Left cardiac atrium (tissue), 4 donors: ENCODE measurements at regions not wholly inside any gene's neighbourhood (a gene's known extent, or its start where the extent isn't known, plus 50 kb on each side); places are given as distances from the start of the nearest gene placed in this dataset.

Experiments
- ATAC-seq, 2 donors: fragments of 200-7000 bp; cut with Tn5 transposase; one replicate each; pipeline ENCODE4 v1.9.1; 2020; ENCODE audit warnings: mild to moderate bottlenecking in 2 of 2, moderate library complexity in 2 of 2
- DNase-seq: peaks from one replicate; pipeline ENCODE4 v3.0.0-alpha.2; 2020
- intact Hi-C, 2 donors: fragments of 100-400 bp; cut with DNase I; formaldehyde crosslinking; loops; one replicate each; pipeline versions ENCODE4 v1.14.1 to v1.15.1; 2022 to 2023
- donor health status: DM: no; HTN: yes; CAD: no.
- donor health status: DM: no; HTN: yes; CAD: no; lungs with severe emphysema.
- donor health status: DM: yes; HTN: yes; CAD: no.
- donor health status: Dilated cardiomyopathy.

DNA sequence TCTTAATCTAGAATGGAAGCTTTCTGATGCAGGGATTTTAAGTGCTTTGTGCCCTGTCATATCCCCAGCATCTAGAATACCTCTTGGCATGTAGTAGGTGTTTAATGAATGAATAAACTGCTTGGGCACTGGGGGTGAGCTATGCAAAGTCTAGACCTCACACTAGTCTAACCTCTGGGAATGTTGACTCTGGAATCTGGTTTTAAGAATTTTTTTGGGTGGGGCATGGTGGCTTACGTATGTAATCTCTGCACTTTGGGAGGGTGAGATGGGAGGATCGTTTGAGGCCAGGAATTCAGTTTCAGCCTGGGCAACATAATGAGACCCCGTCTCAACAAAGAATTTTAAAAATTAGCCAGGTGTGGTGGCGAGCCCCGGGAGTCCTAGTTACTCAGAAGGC is 146.3 kb upstream of the RGMA start:
- DNase-seq (no peak), ATAC-seq (no peak)
- intact Hi-C loops: no loop called here

DNA sequence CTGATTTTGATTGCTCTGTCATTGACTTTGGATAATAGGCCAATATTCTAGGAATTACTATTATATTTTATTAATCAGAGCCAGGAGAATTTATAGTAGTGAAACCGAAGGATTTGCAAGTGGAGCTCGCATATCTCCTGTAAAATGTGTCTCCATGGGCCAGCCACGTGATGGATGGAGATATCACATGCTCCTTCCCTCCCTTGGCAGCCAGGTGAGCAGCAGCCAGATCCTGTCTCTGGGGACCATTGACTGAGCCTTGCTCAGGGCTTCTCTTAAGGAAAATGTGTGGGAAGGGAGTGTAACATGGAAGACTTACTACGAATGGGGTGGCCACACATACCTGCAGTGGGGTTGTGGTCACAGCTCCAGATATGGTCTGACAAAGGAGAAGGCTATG is 144.7 kb upstream of the RGMA start:
- no peak for DNase-seq
- ATAC-seq: no peak
- intact Hi-C loops: no loop called here

DNA sequence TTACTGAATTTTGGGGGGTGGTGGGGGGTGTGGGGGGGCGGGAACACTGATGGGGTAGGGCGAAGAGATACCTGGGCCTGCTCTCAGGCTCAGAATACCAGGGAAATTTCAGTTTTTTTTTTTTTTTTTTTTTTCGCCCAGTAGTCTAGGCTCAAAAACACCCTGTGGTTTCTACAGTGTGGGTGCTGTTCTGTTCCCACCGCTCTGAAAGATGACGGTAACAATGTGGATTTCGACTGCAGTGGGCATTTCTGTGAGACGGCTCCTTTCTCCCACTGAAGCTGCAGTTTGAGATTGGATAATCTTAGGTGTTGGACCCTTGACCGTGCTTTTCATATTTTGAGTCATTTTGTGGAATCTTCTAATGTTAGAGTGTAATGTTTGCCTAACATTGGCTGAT is 143.8 kb upstream of the RGMA start:
- intact Hi-C loops: no loop called here
- no peak for ATAC-seq
- DNase-seq: no peak

DNA sequence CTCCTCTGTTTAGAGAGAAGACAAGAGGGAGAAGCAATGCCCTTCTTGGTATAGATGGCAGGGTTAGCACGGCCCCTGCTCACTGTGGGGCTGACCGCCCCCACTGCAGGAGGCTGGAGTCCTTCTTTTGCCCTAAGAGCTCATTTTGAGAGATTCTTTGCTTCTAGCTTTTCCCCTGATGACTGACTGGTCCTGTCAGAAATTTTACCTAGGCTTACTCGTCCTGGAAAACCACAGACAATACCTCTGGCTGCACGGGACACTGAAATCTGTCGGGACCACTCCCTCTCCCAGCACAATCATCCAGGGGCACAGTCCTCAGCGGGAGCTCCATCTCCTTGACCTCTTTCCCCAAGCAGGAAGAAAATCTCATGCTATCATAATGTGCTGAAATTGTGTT is 143.0 kb upstream of the RGMA start:
- no peak for ATAC-seq
- intact Hi-C loops: no loop called here
- DNase-seq: no peak

DNA sequence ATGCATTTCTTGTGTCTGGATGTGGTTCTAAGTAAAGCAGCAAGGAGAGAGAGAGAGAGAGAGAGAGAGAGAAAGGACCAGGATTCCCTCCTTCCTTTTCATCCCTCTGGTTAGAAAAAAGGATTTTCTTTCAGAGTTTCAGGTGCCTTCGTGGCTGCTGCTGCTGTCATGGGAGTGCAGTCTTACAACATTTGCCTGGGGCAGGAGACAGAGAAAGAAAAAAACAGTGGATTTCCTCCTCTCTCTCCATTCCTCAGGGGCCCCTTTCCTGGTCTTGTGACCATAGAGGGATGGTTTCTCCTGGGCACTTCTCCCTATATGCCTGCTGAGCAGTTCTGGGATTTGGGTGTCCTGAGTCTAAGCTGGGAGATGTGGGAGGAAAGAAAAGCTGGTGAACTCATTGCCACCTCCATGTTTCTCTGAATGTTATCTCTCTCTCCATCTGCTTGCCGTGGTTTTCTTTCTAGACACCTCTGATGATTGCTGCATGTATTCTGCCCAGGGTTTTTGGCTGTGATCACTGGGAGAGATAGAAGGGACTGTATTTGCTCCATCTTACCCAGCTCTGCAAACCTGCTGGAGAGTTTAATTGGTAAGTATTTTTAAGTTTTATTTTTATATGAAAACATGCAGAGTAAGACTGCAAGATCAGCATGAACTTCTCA is 142.4 kb upstream of the RGMA start:
- DNase-seq (no peak), ATAC-seq (no peak)
- intact Hi-C loops: no loop called here

DNA sequence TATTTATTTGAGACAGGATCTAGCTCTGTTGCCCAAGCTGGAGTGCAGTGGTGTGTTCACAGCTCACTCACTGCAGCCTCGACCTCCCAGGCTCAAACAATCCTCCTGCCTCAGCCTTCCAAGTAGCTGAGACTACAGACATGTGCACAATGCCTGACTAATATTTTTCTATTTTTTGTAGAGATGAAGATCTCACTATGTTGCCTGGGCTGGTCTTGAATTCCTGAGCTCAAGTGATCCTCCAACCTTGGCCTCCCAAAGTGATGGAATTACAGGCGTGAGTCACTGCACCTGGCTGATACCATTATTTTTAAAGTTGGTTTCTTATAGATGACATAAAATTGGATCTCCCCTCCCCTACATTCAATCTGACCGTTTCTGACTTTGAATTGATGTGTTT is 139.5 kb upstream of the RGMA start:
- DNase-seq: no peak
- no peak for ATAC-seq
- intact Hi-C loops: no loop called here

DNA sequence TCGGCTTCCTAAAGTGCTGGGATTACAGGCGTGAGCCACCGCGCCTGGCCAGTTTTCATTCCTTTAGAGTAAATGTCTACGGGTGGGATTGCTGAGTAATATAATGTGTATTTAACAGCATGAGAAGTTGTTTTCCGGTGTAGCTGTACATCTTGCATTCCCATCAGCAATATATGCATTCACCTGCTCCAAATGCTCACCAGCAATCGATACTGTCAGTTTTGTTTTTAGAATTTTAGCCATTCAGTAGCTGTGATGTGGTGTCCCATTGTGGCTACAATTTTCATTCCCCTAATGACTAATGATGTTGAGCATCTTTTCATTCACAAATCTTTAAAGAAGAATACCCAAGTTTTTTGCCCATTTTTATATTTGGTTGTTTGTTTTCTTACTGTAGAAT is 134.8 kb upstream of the RGMA start:
- no peak for DNase-seq
- no peak for ATAC-seq
- intact Hi-C loops: no loop called here

DNA sequence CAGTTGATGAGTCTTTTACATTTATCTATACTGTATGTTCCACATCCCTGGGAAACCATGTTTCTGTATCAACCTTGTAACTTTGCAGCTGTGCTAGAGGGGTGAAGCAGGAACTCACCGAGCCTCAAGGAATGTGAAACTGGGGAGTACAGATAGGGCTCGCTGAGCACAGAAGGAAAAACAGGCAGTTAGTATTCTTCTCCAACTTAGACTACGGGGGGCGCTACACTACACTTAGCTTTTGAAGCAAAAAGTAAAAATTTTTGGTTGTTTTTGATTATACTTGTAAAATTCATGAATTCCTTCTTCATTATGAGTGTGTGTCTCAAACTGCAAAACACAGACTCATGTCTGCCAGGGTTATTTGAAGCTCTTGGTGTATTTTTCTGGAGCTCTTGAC is 132.7 kb upstream of the RGMA start:
- DNase-seq (no peak), ATAC-seq (no peak)
- intact Hi-C loops: no loop called here

DNA sequence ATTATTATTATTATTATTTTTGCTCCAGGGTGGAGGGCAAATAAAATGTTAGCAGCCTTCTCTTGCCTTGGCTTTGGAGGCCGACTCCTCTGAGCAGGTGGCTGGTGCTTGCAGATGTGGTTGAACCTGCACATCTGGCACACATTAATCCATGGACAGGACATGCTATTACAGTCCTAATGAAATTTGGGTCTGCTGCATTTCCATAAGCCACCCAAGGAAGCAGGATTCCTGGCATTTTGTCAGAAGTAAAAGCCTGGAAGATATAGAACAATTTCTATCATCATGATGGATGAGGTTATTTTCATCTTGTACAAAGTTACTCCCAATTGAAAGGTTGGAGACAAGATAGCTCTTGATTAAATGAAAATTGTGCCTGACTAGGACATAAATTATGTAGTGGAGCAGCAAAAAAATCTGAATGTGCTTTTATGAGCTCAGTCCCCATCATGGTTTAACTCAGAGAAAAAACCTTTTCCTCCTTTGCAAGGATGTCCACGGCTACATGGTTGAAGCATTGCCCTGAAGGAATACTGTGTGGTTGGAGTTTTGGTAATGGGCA is 130.9 kb upstream of the RGMA start:
- ATAC-seq (no peak), DNase-seq (no peak)
- intact Hi-C loops: no loop called here

DNA sequence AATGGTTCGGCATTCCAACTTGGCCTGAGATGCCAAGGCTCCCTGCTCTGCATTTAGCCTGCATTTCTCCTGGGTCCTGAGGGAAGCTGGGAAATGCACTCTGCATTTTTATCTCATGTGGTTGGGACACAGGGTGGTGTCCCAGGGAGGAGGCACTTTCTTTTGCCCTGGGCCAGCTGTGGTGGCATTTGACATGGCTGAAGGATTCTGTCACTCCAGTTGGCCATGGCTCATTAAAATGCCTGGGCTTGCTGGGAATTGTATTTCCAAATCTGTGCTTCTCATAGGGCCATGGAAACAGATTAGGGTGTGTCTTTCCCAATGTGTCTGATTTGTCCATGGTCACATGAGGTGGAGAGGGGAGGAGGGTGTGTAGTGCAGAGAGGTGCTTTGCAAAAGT is 128.3 kb upstream of the RGMA start:
- ATAC-seq: peak; percentile 80 to 81
- intact Hi-C loops: no loop called here
- DNase-seq: peak; percentile 37

DNA sequence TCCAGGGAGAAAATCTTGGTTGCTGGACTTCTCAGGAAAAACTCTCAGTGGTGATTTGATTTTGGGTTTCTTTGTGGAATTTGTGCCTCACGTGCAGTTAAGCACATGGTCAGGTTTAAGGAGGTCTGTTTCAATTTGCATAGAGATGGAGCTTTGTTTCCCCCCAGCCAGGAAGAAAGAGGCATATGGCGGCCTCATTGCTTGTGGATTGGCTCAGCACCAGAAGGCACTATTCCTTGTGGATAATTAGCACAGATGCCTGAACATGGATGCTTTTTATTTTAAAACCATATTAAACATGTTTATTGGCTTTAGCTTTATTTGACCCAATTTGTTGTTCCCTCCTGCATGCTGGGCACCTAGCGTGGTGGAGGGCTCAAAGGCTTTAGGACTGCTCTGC is 125.1 kb upstream of the RGMA start:
- intact Hi-C loops: no loop called here
- no peak for ATAC-seq
- no peak for DNase-seq

DNA sequence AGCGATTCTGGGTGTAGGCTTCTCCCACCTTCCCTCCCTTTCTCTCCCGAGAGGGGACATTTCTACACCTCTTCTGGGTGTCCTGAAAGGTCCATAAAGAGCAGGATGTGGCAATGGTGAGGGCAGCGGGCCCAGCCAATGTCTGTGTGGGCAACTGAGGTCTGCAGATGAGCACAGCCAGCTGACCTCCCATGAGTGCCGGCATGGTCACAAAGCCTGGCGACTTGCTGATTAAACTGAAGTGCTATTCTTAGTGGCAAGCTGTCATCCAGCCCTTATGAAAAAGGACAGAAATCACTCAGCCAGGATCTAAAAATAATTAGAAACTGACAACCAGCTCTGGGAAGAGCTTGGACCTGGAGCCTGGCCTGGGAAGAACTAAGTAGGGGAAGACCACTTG is 124.3 kb upstream of the RGMA start:
- DNase-seq (peak; percentile 57), ATAC-seq (peak; percentile 88)
- intact Hi-C loops: no loop called here

DNA sequence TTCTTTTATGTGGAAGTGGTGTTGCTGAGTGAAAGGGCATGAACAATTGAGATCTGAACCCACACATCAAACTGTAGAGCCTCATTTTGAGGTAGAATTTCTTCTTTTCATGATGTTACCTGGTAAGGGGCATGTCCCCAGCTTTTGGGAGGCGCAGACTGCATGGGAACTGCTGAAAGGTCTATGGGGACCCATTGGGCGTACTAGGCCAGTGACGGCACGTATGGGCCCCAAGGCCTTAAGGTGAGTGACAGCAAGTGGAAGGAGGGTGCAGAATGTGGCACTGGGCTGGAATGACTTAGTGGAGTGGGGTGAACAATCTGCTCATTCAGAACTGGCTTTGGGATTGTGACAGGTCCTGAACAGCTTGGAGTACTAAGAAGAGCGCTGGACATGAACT is 123.6 kb upstream of the RGMA start:
- no peak for ATAC-seq
- no peak for DNase-seq
- intact Hi-C loops: no loop called here

DNA sequence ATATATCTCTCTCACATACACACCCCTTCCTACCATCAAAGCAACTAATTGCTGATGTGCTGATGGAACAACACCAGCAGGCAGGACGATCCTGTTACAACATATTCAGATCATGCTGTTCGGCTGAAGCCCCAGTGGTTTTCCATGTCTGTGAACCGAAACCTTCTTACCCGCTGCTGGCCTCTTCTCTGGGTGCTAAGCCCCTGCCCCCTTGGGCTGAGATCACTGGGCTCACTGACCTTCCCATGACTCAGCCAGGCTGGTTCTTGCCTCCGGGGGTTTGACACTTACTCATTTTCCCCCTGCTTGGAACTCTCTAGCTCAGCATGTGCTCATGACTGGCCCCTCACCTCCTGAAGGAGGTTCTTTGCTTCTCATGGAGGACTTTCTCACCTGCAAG is 122.0 kb upstream of the RGMA start:
- DNase-seq (no peak), ATAC-seq (no peak)
- intact Hi-C loops: no loop called here

DNA sequence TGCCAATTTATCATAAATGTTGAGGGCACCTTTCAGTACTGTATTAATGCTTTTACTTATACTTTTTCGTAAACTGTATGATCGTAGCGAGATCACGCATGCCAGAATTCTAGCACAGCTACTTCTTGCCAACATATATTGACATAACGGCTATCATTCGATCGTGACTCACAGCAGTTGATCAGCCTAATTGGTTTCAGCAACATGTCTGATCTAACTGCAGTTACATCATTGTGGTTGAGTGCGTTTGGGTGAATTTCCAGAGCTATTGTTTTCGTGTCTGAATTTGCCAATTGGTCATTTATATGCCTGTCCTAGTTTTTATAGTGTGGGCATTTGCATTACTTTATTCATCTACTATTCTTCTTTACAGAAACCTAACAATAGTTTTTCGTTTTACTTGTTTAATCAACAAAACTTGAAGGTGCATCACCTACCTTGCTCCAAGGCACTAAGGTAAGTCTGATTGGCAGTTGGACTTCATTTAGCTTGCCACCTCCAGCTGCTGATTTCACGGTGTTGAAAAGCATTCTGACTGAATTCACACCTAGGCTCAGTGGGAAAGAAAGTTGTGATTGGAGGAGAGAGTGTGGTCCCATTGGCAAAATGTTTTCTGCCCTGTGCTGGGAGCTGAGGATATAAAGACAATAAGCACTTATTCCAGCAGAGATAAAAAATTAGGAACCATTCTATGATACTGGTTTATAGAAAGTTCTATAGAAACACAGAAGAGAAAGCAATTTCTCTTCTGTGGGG is 120.9 kb upstream of the RGMA start:
- intact Hi-C loops: no loop called here
- ATAC-seq (no peak), DNase-seq (no peak)

DNA sequence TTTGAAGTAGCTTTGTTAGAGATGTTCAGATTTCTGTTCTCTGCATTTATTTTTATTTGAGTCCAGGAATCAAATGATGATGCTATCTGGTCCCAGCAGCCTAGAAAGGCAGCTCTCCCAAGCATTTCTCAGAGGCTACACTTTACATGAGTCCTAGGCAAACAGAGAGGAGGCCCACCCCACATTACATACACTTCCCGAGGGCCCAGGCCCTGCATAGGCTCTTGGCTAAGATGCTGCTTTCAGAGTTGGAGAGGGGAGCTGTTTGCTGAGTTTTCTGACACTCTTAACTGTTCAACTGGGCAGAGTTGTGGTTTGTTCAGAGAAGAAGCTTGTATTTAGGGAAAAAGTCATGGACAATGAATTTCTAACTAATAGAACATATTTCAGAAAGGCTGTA is 117.9 kb upstream of the RGMA start:
- DNase-seq: no peak
- intact Hi-C loops: no loop called here
- ATAC-seq: no peak

DNA sequence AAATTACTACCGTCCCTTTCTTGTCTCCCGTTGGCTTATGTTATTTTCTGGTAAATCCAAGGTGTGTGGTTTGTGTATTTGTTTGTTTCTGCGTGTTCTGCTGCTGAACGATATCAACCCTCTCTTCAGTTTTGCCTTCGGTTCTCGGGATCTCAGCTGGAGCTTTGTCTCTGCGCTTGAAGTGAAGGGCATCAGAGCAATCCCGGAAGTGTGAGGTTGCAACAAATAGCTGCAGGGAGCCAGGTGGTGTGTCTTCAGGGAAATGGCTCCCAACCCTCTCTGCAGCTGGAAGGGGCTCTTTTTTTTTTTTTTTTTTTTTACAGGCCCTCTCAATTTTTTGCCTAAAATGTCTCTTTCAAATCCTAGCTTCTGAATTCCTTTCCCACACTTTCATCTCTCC is 116.4 kb upstream of the RGMA start:
- intact Hi-C loops: no loop called here

DNA sequence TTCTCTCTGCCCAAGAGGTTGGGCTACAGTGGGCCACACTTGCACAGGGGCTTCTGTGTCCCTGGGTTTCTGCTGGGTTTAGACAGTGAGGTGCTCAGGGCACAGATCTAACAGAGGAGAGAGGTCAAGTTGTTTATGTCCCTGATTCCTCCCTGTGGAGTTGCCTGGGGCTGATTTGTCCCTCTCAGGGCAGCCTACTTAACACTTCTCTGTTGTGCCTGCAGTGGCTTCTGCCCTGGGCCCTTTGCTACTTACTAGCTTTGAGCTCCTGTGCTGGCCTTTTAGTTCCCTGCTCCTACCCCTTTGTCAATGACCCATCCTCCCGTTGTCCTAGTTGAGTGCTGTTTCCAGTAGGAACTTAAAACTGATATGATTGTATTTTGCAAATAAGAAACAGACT is 114.0 kb upstream of the RGMA start:
- intact Hi-C loops: no loop called here
- DNase-seq (no peak), ATAC-seq (no peak)

More for the DNA sequence above, 116.4 kb upstream of the RGMA start:
- ATAC-seq (no peak), DNase-seq (no peak)

DNA sequence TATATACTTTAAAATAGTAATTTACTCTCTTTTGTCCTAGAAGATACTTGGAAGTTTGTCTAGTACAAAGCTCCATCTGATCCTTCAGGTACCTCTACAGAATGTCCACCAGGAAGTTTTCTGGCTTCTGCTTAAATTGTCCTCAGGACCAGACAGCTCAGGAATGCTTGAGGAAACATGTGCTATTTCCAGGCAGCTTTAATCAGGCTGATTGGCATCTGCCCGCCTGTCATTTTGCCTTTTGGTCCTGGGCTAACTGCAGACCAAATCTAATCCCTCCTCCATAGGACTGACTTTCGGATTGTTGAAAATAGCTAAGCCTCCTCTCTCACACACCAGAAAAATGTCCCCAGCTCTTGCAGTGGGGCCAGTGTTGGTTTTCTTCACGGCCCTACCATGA is 113.4 kb upstream of the RGMA start:
- intact Hi-C loops: no loop called here
- ATAC-seq (no peak), DNase-seq (no peak)

DNA sequence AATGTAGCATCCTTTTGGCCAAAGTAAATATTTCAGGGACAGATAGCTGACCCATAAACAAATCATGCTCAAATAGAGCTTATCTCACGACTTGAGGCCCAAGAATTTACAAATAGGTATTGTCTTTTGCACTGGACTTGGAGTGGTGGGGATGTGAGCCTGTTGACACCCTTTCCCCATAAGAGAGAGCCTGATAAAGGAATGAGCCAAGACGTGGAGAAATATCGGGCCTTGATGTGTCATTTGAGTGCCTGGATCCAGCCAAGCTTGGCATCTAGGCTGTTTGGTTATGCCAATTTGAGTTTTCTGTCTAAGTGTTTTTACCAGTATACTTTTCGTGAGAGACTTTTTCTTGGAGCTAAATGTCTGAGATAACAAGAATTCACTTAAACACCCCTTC is 112.9 kb upstream of the RGMA start:
- peak; percentile 56 to 65 for ATAC-seq
- intact Hi-C loops: no loop called here

DNA sequence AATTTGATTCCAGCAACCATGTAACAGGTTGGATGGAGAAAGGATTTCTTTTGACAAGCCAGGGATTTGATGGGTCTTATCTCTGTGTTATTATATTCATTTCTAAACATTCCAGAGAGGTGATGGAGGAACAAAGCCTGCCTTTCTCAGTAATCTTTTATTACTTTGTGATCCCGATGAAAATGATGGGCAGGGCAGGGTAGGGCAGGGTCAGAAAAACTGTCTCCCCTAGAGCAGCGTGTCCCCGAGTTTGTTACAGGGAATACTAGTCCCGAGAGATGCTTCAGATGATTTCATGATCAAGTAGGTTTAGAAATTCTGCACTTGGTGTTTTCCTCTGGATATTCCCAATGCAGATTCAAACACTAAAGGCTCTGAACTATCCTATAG is 111.8 kb upstream of the RGMA start:
- DNase-seq (no peak), ATAC-seq (peak in 1 of 2 donors; percentile 27)
- intact Hi-C loops: no loop called here

More for the DNA sequence above, 112.9 kb upstream of the RGMA start:
- no peak for DNase-seq
